ENCODE measurements at regions not wholly inside any gene's neighbourhood (a gene's known extent, or its start where the extent isn't known, plus 50 kb on each side); places are given as distances from the start of the nearest gene placed in this dataset.

- Histone ChIP-seq H3K27ac (no peak overlapping the region), H3K9me3 (no peaks in the 10 kb centered on the region), H3K4me3 (no peak overlapping the region), H3K4me1 (no peaks in the 10 kb centered on the region), H3K27me3 (no peaks in the 10 kb centered on the region), H3K36me3 (no peaks in the 10 kb centered on the region)
- DNase-seq (no peak), ATAC-seq (ENCODE audit: low FRiP score in 2 of 2) (no peak)
- whole genome bisulfite sequencing, 2 donors: 73 to 87% methylated on average over 3 of the region's 3 CpGs
- TF ChIP-seq CTCF (IDR thresholded peaks at IDR 0.05) (no peak), POLR2A (IDR thresholded peaks at IDR 0.05) (no peak), POLR2AphosphoS5 (IDR thresholded peaks at IDR 0.05) (no peak)
These were observed 1025.8 kb upstream of the CNTNAP5 start for GRCh38 chr2:122999258-122999657.

GRCh38 chr2:122999821-123000220, 1025.3 kb upstream of the CNTNAP5 start:
- Histone ChIP-seq H3K36me3 (no peaks in the 10 kb centered on the region), H3K27me3 (no peaks in the 10 kb centered on the region), H3K27ac (no peak overlapping the region), H3K4me3 (no peak overlapping the region), H3K9me3 (no peaks in the 10 kb centered on the region), H3K4me1 (no peaks in the 10 kb centered on the region)
- no peak for TF ChIP-seq EP300 (IDR thresholded peaks at IDR 0.05)
- TF ChIP-seq POLR2A (IDR thresholded peaks at IDR 0.05): no peak
- no peak for TF ChIP-seq POLR2AphosphoS5 (IDR thresholded peaks at IDR 0.05)
- no peak for TF ChIP-seq CTCF (IDR thresholded peaks at IDR 0.05)
- WGBS, 2 donors: 76 to 77% methylated on average over 9 of the region's 9 CpGs
- no peak for DNase-seq
- no peak for ATAC-seq (ENCODE audit: low FRiP score in 2 of 2)

GRCh38 chr2:123002660-123003248, 1022.3 kb upstream of the CNTNAP5 start:
- Histone ChIP-seq H3K36me3 (no peaks in the 10 kb centered on the region), H3K4me1 (no peaks in the 10 kb centered on the region), H3K27me3 (no peaks in the 10 kb centered on the region), H3K4me3 (no peak overlapping the region), H3K9me3 (peaks cover 0 to 8% (median 0%) of the 10 kb centered on the region in 4 donors), H3K27ac (no peak overlapping the region)
- ATAC-seq (ENCODE audit: low FRiP score in 2 of 2): no peak
- 58 to 63% methylated on average over 3 of the region's 3 CpGs for WGBS, 2 donors
- no peak for DNase-seq
- TF ChIP-seq POLR2A (IDR thresholded peaks at IDR 0.05): no peak
- no peak for TF ChIP-seq CTCF (IDR thresholded peaks at IDR 0.05)
- TF ChIP-seq POLR2AphosphoS5 (IDR thresholded peaks at IDR 0.05): no peak
- no peak for TF ChIP-seq EP300 (IDR thresholded peaks at IDR 0.05)

- H3K27ac ChIP-seq: no peak overlapping the region
These were observed 1009.9 kb upstream of the CNTNAP5 start for GRCh38 chr2:123015186-123015585.

More at GRCh38 chr2:123015186-123015585, 1009.9 kb upstream of the CNTNAP5 start:
- no peak for DNase-seq
- no peaks in the 10 kb centered on the region for H3K4me1 ChIP-seq
- H3K4me3 ChIP-seq: no peak overlapping the region
- ATAC-seq (ENCODE audit: low FRiP score in 2 of 2): no peak
- H3K36me3 ChIP-seq: no peaks in the 10 kb centered on the region
- H3K27me3 ChIP-seq: no peaks in the 10 kb centered on the region
- TF ChIP-seq POLR2A (IDR thresholded peaks at IDR 0.05) (no peak), EP300 (IDR thresholded peaks at IDR 0.05) (no peak), POLR2AphosphoS5 (IDR thresholded peaks at IDR 0.05) (no peak), CTCF (IDR thresholded peaks at IDR 0.05) (no peak)
- no peaks in the 10 kb centered on the region for H3K9me3 ChIP-seq
- 45 to 48% methylated on average over 2 of the region's 2 CpGs for WGBS, 2 donors
